ENCODE measurements at regions not wholly inside any gene's neighbourhood (a gene's known extent, or its start where the extent isn't known, plus 50 kb on each side); places are given as distances from the start of the nearest gene placed in this dataset.

DNA sequence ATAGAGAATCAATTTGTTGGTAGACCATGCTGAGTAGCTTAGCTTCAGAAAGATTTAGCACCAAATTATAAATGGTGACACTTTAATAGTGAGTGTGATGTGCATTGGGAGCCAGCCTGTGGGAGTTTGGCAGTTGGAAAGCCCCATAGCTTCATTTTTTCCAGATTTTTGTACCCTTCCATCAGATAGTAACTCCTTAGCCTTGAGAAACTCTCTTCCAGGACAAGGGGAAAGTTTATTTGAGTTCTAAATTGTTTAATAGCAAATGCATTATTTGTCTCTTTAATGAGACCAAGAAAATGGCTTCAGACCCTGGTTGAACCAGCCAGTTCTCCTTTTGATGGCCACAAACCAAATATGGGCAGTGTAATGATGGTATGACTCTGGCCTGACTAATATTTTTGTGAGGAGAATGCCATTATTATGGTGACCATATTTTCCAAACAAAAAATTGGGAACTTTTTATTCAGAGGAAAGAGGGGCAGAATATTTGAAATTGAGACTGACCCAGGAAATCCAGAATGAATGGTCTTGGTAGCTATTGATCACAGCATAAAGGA is 49.8 kb downstream of the PLCE1 start:
- TF ChIP-seq, protein P1, sequence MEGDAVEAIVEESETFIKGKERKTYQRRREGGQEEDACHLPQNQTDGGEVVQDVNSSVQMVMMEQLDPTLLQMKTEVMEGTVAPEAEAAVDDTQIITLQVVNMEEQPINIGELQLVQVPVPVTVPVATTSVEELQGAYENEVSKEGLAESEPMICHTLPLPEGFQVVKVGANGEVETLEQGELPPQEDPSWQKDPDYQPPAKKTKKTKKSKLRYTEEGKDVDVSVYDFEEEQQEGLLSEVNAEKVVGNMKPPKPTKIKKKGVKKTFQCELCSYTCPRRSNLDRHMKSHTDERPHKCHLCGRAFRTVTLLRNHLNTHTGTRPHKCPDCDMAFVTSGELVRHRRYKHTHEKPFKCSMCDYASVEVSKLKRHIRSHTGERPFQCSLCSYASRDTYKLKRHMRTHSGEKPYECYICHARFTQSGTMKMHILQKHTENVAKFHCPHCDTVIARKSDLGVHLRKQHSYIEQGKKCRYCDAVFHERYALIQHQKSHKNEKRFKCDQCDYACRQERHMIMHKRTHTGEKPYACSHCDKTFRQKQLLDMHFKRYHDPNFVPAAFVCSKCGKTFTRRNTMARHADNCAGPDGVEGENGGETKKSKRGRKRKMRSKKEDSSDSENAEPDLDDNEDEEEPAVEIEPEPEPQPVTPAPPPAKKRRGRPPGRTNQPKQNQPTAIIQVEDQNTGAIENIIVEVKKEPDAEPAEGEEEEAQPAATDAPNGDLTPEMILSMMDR (IDR thresholded peaks at IDR 0.05; ENCODE audit: low read depth, low read length) = no peak
- H3K4me3 ChIP-seq (replicated peaks in 1 of 2; ENCODE audit: low read depth in 2 of 2, low read length in 2 of 2) = no peak overlapping the region
- no peak for DNase-seq (ENCODE audit: low read depth in 2 of 2)

DNA sequence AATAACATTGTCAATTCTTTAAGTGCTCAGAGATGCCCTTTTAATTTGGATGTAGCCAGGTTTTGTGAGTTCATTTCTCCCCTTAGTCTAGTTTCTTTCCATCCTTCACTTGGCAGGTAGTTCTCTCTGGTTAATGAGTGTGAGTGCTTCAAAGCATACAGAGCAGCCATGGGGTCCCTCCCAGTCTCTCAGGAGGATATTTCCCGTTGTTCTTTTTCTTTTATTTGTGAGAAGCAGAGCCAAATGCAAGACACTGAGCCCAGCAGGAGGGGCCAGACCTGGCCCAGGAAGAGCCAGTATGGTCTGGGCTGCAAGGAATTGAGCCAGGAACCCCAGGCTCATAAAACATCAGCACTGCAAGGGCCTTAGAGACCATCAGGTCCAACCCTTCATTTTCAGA is 52.4 kb downstream of the PLCE1 start:
- TF ChIP-seq, protein P1 (IDR thresholded peaks at IDR 0.05; ENCODE audit: low read depth, low read length) = no peak
- no peak overlapping the region for H3K4me3 ChIP-seq (replicated peaks in 1 of 2; ENCODE audit: low read depth in 2 of 2, low read length in 2 of 2)
- no peak for DNase-seq (ENCODE audit: low read depth in 2 of 2)

DNA sequence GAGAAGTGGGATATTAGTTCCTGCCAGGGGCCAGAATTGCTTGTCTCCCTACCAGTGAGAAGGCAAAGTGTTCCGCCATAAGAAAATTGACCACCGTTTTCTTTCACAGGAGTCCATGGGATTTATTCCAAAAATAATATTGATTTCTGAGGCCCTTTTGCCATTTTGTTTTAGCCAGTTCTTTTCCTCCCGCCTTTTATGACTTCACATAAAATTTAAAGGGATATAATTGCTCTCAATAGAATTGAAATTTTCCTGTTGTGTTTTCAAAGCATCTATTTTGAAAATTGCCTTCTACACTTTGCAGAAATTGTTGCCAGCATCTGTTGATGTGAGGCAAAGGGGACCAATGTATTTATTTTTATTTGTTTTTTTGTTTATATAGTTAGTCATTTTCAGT is 53.6 kb downstream of the PLCE1 start:
- no peak for DNase-seq (ENCODE audit: low read depth in 2 of 2)
- no peak overlapping the region for H3K4me3 ChIP-seq (replicated peaks in 1 of 2; ENCODE audit: low read depth in 2 of 2, low read length in 2 of 2)
- TF ChIP-seq, protein P1 (IDR thresholded peaks at IDR 0.05; ENCODE audit: low read depth, low read length) = no peak

GRCh38 chr10:94049911-94050310 is 56.2 kb downstream of the PLCE1 start:
- no peak for DNase-seq (ENCODE audit: low read depth in 2 of 2)
- TF ChIP-seq, protein P1 (IDR thresholded peaks at IDR 0.05; ENCODE audit: low read depth, low read length) = no peak
- no peak overlapping the region for H3K4me3 ChIP-seq (replicated peaks in 1 of 2; ENCODE audit: low read depth in 2 of 2, low read length in 2 of 2)

DNA sequence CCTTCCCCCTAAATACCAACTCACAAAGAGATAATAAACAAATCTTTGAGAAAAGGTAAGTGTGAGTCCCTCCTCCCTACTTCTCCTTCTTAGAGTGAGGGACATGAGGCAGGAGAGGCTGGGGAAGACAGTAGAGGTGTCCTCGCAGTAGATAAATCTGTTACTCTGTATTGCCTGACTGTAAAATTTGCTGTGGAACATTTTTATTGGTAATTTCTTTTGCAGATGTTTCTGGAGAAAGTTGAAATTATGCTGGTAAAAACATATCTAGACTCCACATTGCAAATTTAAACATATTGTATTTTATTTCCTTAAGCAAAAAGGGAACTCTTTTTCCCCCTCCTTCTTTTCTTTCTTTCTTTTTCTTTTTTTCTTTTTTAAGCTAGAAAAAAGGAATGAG is 58.5 kb downstream of the PLCE1 start:
- no peak for DNase-seq (ENCODE audit: low read depth in 2 of 2)
- TF ChIP-seq, protein P1 (IDR thresholded peaks at IDR 0.05; ENCODE audit: low read depth, low read length) = no peak
- no peak overlapping the region for H3K4me3 ChIP-seq (replicated peaks in 1 of 2; ENCODE audit: low read depth in 2 of 2, low read length in 2 of 2)

DNA sequence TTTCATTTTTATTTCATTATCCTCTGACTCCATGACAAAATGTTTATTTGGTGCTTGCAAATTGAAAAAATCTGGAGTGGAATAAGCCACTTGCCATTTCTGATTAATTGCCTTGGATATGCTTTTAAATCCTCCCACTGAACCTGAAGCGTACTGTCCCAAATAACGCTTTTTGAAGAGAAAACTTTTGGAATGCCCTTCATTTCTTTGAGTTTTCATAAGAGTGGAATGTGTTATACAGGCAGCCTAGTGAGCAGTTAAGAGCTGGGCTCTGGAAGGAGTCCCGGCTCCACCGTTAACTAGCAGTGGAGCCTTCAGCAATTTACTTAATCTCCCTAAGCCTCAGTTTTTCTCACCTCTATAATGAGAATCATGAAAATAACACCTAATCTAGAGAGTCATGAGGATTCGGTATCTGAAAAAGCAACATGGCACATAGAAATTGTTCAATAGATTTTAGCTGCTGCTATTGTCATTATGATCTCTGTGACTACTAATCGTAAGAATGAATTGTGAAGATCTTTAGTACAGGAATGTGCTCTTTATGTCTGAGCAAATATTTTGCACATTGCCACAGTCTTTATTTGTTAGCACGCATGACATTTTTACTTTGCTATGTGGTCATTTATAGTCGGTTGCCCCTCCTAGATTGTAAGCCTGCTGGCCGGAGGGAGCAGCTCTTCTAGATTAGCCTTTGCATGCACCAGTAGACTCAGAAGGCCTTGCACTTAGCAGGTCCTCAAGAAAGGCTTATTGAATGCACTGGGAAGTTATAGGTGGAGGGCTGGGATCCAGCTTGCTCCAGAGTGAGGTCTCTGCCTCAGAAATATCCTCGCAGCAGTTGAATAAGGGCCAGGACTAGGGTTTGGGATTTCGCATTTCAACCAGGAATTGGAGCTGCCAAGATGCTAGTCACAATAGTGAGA is 59.4 kb downstream of the PLCE1 start:
- no peak overlapping the region for H3K4me3 ChIP-seq (replicated peaks in 1 of 2; ENCODE audit: low read depth in 2 of 2, low read length in 2 of 2)
- TF ChIP-seq, protein P1 (IDR thresholded peaks at IDR 0.05; ENCODE audit: low read depth, low read length) = no peak
- peak in 1 of 2 donors; percentile 12 for DNase-seq (ENCODE audit: low read depth in 2 of 2)
